ENCODE measurements at regions not wholly inside any gene's neighbourhood (a gene's known extent, or its start where the extent isn't known, plus 50 kb on each side); places are given as distances from the start of the nearest gene placed in this dataset.

- no peaks in the 10 kb centered on the region for H3K79me2 ChIP-seq (ENCODE audit: low read length)
- no peaks in the 10 kb centered on the region for H3K27me3 ChIP-seq (ENCODE audit: low read length)
- no peak overlapping the region for H3K4me3 ChIP-seq (ENCODE audit: low read length)
- no peak overlapping the region for H3K9ac ChIP-seq (ENCODE audit: low read length)
- H4K20me1 ChIP-seq (ENCODE audit: insufficient read depth, low read depth, low read length), result no peaks in the 10 kb centered on the region
- H3K27ac ChIP-seq (ENCODE audit: low read length), result no peak overlapping the region
- H3K4me2 ChIP-seq (ENCODE audit: low read depth, low read length, poor library complexity, severe bottlenecking), result peak overlapping the region; percentile 12
- no peaks in the 10 kb centered on the region for H3K9me2 ChIP-seq (replicated peaks; ENCODE audit: insufficient read depth, low read length)
- DNase-seq, result no peak
- 0 out of 2 replicates have a peak overlapping the region, but pooled peaks have one; percentile 10 for H2AFZ ChIP-seq (ENCODE audit: low read length)
- peaks cover 20% of the 10 kb centered on the region for H3K4me1 ChIP-seq (ENCODE audit: low read length)
- H3K36me3 ChIP-seq (ENCODE audit: insufficient read depth, low read length), result no peaks in the 10 kb centered on the region
- no peaks in the 10 kb centered on the region for H3K9me3 ChIP-seq (ENCODE audit: low read length)
Measured at GRCh38 chr2:107285621-107286299, 399.8 kb upstream of the ST6GAL2 start.

DNA sequence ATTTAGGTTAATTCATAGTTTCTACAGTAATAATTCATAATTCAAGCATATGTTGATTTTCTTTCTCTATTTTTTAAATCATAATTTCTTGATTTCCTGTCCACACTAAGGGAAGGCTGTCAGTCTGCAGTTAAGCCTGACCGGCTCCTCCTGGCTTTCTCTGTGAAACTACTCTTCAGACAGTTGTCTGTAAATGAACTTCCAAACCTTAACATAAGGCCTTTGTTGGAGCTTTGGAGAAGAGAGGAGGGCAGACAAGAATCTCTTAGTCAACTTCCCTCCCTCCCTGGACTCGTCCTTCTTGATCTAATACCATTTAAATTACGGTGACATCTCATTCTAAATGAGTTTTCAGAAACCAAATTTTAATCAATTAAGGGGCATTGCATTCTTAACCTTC lies 404.1 kb upstream of the ST6GAL2 start:
- H3K9ac ChIP-seq (ENCODE audit: low read length), result no peak overlapping the region
- no peak overlapping the region for H3K4me3 ChIP-seq (ENCODE audit: low read length)
- no peak overlapping the region for H3K27ac ChIP-seq (ENCODE audit: low read length)
- H3K9me3 ChIP-seq (ENCODE audit: low read length), result no peaks in the 10 kb centered on the region
- H3K79me2 ChIP-seq (ENCODE audit: low read length), result no peaks in the 10 kb centered on the region
- H3K27me3 ChIP-seq (ENCODE audit: low read length), result no peaks in the 10 kb centered on the region
- no peaks in the 10 kb centered on the region for H3K9me2 ChIP-seq (replicated peaks; ENCODE audit: insufficient read depth, low read length)
- H3K36me3 ChIP-seq (ENCODE audit: insufficient read depth, low read length), result no peaks in the 10 kb centered on the region
- H4K20me1 ChIP-seq (ENCODE audit: insufficient read depth, low read depth, low read length), result no peaks in the 10 kb centered on the region
- DNase-seq, result no peak
- H3K4me1 ChIP-seq (ENCODE audit: low read length), result peaks cover 11% of the 10 kb centered on the region
- no peak overlapping the region for H2AFZ ChIP-seq (ENCODE audit: low read length)
- no peak overlapping the region for H3K4me2 ChIP-seq (ENCODE audit: low read depth, low read length, poor library complexity, severe bottlenecking)

DNA sequence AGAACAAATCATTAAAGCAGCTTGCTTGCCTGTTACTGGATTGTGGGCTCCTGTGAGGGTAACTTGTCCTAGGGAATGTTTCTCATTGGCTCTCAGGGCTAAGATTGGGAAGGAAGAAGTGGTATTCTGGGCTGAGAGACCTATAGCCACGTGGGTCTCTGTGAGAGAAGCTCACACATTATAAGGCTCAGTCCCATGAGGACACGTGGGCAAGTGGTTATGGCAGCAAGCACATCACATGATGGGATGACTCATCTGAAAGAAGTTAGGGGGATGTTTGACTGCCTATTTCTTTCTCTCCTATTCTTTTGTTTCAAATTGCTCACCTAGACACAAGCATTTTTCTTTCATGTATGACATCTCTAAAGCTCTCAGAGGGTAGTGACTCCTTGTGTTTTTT lies 418.0 kb upstream of the ST6GAL2 start:
- Histone ChIP-seq H3K9me3 (ENCODE audit: low read length) (no peaks in the 10 kb centered on the region), H3K4me3 (ENCODE audit: low read length) (no peak overlapping the region), H3K79me2 (ENCODE audit: low read length) (no peaks in the 10 kb centered on the region), H3K27ac (ENCODE audit: low read length) (no peak overlapping the region), H3K9ac (ENCODE audit: low read length) (no peak overlapping the region), H4K20me1 (ENCODE audit: insufficient read depth, low read depth, low read length) (no peaks in the 10 kb centered on the region), H3K4me2 (ENCODE audit: low read depth, low read length, poor library complexity, severe bottlenecking) (no peak overlapping the region), H3K27me3 (ENCODE audit: low read length) (0 out of 2 replicates have a peak, but pooled peaks cover 3% of the 10 kb centered on the region), H2AFZ (ENCODE audit: low read length) (0 out of 2 replicates have a peak overlapping the region, but pooled peaks have one; percentile 20), H3K9me2 (replicated peaks; ENCODE audit: insufficient read depth, low read length) (no peaks in the 10 kb centered on the region), H3K36me3 (ENCODE audit: insufficient read depth, low read length) (no peaks in the 10 kb centered on the region), H3K4me1 (ENCODE audit: low read length) (peaks cover 25% of the 10 kb centered on the region)
- peak; percentile 63 for DNase-seq

DNA sequence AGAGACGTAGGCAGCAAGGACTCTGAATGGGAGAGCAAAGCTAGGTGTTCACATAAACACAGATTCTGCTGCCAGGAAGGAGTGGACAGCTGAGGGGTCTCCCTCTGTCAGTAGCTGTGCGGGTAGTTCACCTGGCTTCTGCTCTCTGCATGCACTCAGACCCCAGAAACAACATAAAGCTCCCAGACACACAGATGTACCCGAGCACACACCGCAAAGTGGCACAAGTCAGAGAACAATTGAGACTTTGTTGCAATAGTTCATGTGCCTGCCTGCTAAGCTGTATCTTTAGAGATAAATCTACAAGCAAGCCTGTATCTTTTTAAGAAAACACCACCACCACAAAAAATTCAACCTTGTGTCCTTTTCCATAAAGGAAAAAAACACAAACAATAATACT lies 420.0 kb upstream of the ST6GAL2 start:
- Histone ChIP-seq H3K4me3 (ENCODE audit: low read length) (no peak overlapping the region), H3K27me3 (ENCODE audit: low read length) (0 out of 2 replicates have a peak, but pooled peaks cover 3% of the 10 kb centered on the region), H4K20me1 (ENCODE audit: insufficient read depth, low read depth, low read length) (no peaks in the 10 kb centered on the region), H3K9me2 (replicated peaks; ENCODE audit: insufficient read depth, low read length) (no peaks in the 10 kb centered on the region), H3K4me1 (ENCODE audit: low read length) (peaks cover 35% of the 10 kb centered on the region), H3K9me3 (ENCODE audit: low read length) (no peaks in the 10 kb centered on the region), H3K4me2 (ENCODE audit: low read depth, low read length, poor library complexity, severe bottlenecking) (no peak overlapping the region), H3K27ac (ENCODE audit: low read length) (no peak overlapping the region), H3K9ac (ENCODE audit: low read length) (no peak overlapping the region), H2AFZ (ENCODE audit: low read length) (no peak overlapping the region), H3K79me2 (ENCODE audit: low read length) (no peaks in the 10 kb centered on the region), H3K36me3 (ENCODE audit: insufficient read depth, low read length) (no peaks in the 10 kb centered on the region)
- DNase-seq, result peak; percentile 38

DNA sequence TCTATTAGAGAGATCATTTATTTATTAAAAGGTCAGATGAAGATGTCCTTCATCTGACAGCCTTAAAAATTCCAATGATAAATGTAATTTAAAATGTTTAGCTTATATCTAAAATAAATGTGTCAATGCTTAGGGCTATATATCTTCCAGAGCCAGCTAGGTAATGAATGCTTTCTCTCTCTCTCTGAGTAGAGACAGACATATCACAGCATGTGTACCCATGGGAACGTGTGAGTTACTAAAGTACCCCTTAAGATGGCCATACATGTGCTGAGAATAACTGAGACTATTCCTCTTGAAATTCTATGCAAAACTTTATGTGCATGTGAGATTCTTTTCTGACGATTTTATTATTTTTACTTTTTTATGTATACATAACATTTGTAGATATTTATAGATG lies 420.9 kb upstream of the ST6GAL2 start:
- no peak overlapping the region for H3K4me3 ChIP-seq (ENCODE audit: low read length)
- H3K27ac ChIP-seq (ENCODE audit: low read length), result no peak overlapping the region

GRCh38 chr2:107308835-107309234 lies 422.9 kb upstream of the ST6GAL2 start:
- H3K4me2 ChIP-seq (ENCODE audit: low read depth, low read length, poor library complexity, severe bottlenecking), result no peak overlapping the region

More for the DNA sequence above, 420.9 kb upstream of the ST6GAL2 start:
- H2AFZ ChIP-seq (ENCODE audit: low read length), result no peak overlapping the region
- no peaks in the 10 kb centered on the region for H4K20me1 ChIP-seq (ENCODE audit: insufficient read depth, low read depth, low read length)
- peak; percentile 28 for DNase-seq
- no peaks in the 10 kb centered on the region for H3K9me3 ChIP-seq (ENCODE audit: low read length)
- H3K9ac ChIP-seq (ENCODE audit: low read length), result no peak overlapping the region
- 0 out of 2 replicates have a peak, but pooled peaks cover 3% of the 10 kb centered on the region for H3K27me3 ChIP-seq (ENCODE audit: low read length)
- no peaks in the 10 kb centered on the region for H3K9me2 ChIP-seq (replicated peaks; ENCODE audit: insufficient read depth, low read length)
- no peaks in the 10 kb centered on the region for H3K36me3 ChIP-seq (ENCODE audit: insufficient read depth, low read length)
- H3K79me2 ChIP-seq (ENCODE audit: low read length), result no peaks in the 10 kb centered on the region
- no peak overlapping the region for H3K4me2 ChIP-seq (ENCODE audit: low read depth, low read length, poor library complexity, severe bottlenecking)
- H3K4me1 ChIP-seq (ENCODE audit: low read length), result peaks cover 42% of the 10 kb centered on the region

DNA sequence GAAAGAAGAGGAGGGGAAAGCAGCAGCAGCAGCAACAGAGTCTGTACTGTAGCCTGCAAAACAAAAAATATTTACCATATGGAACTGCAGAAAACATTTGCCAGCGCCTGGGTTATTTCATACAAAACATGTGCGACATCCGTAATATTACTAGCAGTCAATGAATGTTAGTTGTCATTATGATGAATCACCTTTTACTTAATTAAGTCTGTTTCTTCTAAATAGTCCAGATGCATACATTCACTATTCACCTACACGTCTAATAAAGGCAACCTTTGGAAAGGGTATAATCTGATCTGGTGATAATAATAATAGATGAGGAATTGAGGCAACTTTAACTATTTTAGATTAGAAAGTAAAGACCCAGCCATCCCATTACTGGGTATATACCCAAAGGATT lies 426.3 kb upstream of the ST6GAL2 start:
- Histone ChIP-seq H3K4me1 (ENCODE audit: low read length) (peaks cover 17% of the 10 kb centered on the region), H3K4me3 (ENCODE audit: low read length) (no peak overlapping the region), H4K20me1 (ENCODE audit: insufficient read depth, low read depth, low read length) (no peaks in the 10 kb centered on the region), H3K27me3 (ENCODE audit: low read length) (no peaks in the 10 kb centered on the region), H3K79me2 (ENCODE audit: low read length) (no peaks in the 10 kb centered on the region), H3K9me2 (replicated peaks; ENCODE audit: insufficient read depth, low read length) (no peaks in the 10 kb centered on the region), H3K9me3 (ENCODE audit: low read length) (no peaks in the 10 kb centered on the region), H3K36me3 (ENCODE audit: insufficient read depth, low read length) (no peaks in the 10 kb centered on the region), H3K27ac (ENCODE audit: low read length) (no peak overlapping the region), H3K9ac (ENCODE audit: low read length) (no peak overlapping the region), H2AFZ (ENCODE audit: low read length) (no peak overlapping the region), H3K4me2 (ENCODE audit: low read depth, low read length, poor library complexity, severe bottlenecking) (no peak overlapping the region)
- DNase-seq, result no peak

More at GRCh38 chr2:107308835-107309234, 422.9 kb upstream of the ST6GAL2 start:
- 0 out of 2 replicates have a peak, but pooled peaks cover 3% of the 10 kb centered on the region for H3K27me3 ChIP-seq (ENCODE audit: low read length)
- no peaks in the 10 kb centered on the region for H3K36me3 ChIP-seq (ENCODE audit: insufficient read depth, low read length)
- H2AFZ ChIP-seq (ENCODE audit: low read length), result no peak overlapping the region
- H3K9ac ChIP-seq (ENCODE audit: low read length), result no peak overlapping the region
- DNase-seq, result peak; percentile 5
- no peaks in the 10 kb centered on the region for H4K20me1 ChIP-seq (ENCODE audit: insufficient read depth, low read depth, low read length)
- no peak overlapping the region for H3K4me3 ChIP-seq (ENCODE audit: low read length)
- no peaks in the 10 kb centered on the region for H3K9me2 ChIP-seq (replicated peaks; ENCODE audit: insufficient read depth, low read length)
- H3K27ac ChIP-seq (ENCODE audit: low read length), result no peak overlapping the region
- H3K79me2 ChIP-seq (ENCODE audit: low read length), result no peaks in the 10 kb centered on the region
- H3K9me3 ChIP-seq (ENCODE audit: low read length), result no peaks in the 10 kb centered on the region
- H3K4me1 ChIP-seq (ENCODE audit: low read length), result peaks cover 40% of the 10 kb centered on the region

GRCh38 chr2:107313316-107313715 lies 427.3 kb upstream of the ST6GAL2 start:
- no peaks in the 10 kb centered on the region for H3K79me2 ChIP-seq (ENCODE audit: low read length)
- H4K20me1 ChIP-seq (ENCODE audit: insufficient read depth, low read depth, low read length), result no peaks in the 10 kb centered on the region
- H3K27ac ChIP-seq (ENCODE audit: low read length), result no peak overlapping the region
- H3K4me1 ChIP-seq (ENCODE audit: low read length), result peaks cover 17% of the 10 kb centered on the region
- no peaks in the 10 kb centered on the region for H3K9me3 ChIP-seq (ENCODE audit: low read length)
- H3K4me3 ChIP-seq (ENCODE audit: low read length), result no peak overlapping the region
- no peak overlapping the region for H3K9ac ChIP-seq (ENCODE audit: low read length)
- H3K9me2 ChIP-seq (replicated peaks; ENCODE audit: insufficient read depth, low read length), result no peaks in the 10 kb centered on the region
- DNase-seq, result no peak
- H2AFZ ChIP-seq (ENCODE audit: low read length), result no peak overlapping the region
- no peaks in the 10 kb centered on the region for H3K36me3 ChIP-seq (ENCODE audit: insufficient read depth, low read length)
- H3K4me2 ChIP-seq (ENCODE audit: low read depth, low read length, poor library complexity, severe bottlenecking), result no peak overlapping the region
- H3K27me3 ChIP-seq (ENCODE audit: low read length), result no peaks in the 10 kb centered on the region

Measured in Karpas-422 (cell line).